Limb (tissue), 2 donors: ENCODE measurements at regions not wholly inside any gene's neighbourhood (a gene's known extent, or its start where the extent isn't known, plus 50 kb on each side); places are given as distances from the start of the nearest gene placed in this dataset.
"Not testable (repeated sequence)": the region's sequence is repeated elsewhere in the genome, so short reads cannot be mapped to it uniquely, and the experiment has no call there.

ENCODE experiments used
- DNase-seq, 2 donors: peaks; one replicate each; pipeline ENCODE4 v3.0.0-alpha.2; 2016; ENCODE audit errors: extremely low spot score in 2 of 2

- no peak for DNase-seq
Measured at GRCh38 chr18:59801576-59801975, 98.2 kb upstream of the PMAIP1 start.

- no peak for DNase-seq
Measured at GRCh38 chr18:59800897-59801296, 98.9 kb upstream of the PMAIP1 start.

DNA sequence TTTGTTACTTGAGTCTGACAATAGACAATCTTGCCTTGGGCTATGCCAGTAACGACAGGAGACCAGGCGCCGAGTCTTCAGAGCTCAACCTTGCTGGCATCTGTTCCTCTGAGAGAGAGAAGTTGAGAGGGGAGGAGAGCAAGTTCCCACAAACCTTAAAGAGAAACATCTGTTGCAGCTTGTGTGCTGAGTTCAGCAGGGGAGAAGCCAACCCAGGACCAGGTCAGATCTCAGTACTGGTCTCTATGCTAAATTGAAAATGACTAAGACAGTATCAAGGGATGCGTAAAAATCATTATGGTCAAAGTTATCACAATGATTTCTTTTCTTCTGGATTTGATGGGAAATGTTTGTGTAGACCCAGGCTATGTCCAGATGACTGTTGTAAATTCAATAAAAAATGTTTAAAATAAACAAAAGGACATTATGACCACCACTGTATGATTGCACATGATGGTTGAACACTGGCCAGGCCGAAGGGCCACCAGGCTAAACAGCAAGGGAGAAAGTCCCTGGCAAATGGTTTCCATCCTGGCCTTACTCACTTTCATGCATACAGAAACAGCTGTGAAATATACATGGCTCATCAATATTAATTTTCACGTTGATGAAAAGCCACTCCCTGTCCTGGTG lies 100.3 kb upstream of the PMAIP1 start:
- no peak for DNase-seq

DNA sequence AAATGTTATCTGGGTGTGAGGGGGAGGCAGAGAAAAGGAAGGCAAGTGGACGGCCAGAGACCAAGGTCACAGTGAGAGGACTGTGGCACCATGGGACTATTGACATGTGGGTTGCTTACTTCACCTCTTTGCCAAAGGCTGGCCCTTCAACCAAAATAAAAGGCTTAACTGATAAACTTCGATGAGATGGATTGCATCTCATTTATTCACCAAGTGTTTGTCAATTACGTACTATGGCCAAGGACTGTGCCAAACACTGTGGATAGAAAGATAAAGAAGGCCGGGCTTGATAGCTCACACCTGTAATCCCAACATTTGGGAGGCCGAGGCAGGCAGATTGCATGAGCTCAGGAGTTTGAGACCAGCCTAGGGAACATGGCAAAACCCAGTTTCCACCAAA lies 98.7 kb upstream of the CCBE1 start:
- no peak for DNase-seq

DNA sequence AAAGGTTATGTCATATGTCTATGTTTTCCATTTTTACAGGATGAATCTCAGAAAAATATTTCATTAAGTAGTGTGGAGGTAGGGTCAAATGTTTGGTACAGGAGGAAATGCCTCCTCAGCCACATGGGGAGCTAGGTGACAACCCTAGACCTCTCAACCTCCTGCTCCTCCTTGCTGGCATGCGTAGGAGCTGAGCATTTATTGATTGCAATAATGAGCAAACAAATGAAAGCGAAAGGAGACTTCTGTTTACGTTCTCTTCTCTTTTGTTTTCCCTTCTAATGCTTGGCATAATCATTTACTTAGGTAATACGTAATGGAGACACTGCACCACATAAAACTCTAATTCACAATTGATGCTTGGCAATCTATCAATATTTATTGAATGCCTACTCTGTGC lies 95.1 kb upstream of the CCBE1 start:
- no peak for DNase-seq

- not testable (repeated sequence) for DNase-seq
Measured at GRCh38 chr18:59790346-59790936, 93.2 kb upstream of the CCBE1 start.

DNA sequence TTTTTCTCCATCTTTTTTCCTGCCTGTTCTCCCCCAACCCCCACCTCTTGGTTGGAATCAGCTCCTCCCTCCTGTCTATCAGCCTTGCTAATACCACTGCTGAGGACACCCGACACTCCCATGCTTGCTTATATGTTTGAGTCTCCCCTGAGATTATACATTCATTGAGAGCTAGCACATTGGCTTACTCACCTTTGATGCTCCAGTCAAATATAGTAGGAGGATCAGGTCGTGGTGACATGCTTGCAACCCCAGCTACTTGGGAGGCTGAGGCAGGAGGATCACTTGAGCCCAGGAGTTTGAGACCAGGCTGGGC lies 91.5 kb upstream of the CCBE1 start:
- no peak for DNase-seq

DNA sequence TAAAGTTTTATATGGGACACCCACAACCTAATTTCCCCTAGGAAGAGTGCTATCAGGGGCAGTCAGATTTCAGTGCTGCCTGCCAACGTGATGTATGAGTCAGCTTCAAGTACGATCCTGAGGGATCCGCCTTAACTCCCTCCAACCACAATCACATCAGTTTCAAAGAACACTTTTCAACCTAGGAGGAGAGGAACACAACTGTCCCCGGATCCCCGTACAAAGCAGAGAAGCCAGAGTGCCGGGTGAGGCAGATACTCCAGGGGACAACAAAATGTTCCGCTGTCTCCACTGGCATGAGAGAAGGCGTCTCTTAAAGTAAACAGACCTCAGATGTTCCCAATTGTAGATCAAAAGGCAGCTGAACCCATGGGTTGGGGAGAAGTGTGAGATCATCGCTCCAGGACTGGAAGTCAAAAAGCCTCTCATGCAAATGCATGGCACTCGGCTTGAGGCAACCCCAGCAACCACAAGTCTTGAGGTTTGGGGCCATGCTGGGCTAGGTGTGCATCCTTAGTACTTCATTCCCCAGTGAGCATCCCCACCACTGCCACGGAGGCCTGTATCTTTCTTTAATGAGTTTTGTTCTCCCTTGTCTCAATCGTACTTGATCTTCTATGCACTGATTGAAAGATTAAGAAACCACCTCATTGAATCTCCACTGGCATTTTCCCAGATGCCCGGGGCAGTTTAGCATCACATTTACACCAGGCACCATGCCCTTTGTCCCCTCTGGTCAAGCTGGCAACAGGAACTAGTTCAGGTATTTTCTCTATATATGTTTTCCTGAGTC lies 91.0 kb upstream of the CCBE1 start:
- DNase-seq: peak in 1 of 2 donors; percentile 16

- no peak for DNase-seq
Measured at GRCh38 chr18:59784694-59785093, 87.5 kb upstream of the CCBE1 start.

DNA sequence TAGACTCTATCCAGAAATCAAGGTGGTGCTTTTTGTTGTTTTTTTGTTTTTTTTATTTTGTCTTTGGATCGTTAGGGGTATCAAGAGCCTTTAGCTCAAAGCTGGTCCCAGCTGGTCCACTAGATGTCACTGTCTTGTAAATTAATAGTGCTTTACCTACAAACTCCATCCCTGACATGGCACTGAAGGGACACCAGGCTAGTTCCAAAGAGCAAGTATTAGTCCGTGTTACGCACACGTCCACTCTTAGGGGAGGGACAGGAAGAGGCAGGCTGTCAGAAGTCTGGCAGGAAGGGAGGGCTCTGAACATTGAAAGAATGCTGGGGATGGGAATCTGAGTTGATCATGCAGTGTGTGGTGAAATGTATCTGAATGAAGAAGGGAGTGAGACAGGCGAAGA lies 85.9 kb upstream of the CCBE1 start:
- peak in 1 of 2 donors; percentile 36 for DNase-seq

DNA sequence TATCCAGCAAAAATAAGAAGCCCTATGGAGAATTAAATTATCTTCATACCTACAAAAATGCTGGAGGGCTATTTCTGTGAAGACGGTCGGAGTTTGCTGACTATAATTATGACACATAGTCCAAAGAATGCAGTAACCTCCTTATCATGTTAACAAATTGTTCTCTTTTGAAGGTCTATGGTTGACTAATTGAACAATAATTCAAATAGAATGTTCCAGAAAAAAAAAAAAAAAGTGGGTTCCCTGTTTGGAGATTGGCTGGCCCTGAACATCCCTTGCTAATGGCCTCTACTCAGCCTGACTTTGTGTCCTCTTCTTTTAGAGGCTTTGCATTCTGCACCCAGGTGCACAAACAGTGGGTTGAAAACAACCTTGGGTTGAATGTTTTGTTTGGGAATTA lies 82.8 kb upstream of the CCBE1 start:
- no peak for DNase-seq

DNA sequence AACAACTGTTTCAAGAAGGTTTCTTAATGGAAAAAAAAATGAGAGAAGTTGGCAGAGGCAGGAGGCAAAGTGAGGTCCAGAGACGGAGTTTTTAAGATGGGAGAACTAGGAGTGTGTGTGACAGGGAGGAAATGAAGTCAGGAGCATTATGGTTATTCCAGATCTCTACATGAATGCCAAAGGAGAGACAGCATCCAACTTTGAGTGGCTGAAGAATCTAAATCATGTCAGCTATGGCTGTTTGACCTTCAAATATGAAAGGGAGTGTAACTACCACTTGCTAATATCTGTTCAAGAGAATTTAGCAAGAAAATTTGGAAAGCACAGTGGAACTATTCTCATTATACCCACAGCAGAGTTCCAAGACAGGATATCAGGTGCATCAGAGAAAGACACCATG lies 81.2 kb upstream of the CCBE1 start:
- no peak for DNase-seq

- DNase-seq: no peak
Measured at GRCh38 chr18:59777636-59778035, 80.4 kb upstream of the CCBE1 start.

DNA sequence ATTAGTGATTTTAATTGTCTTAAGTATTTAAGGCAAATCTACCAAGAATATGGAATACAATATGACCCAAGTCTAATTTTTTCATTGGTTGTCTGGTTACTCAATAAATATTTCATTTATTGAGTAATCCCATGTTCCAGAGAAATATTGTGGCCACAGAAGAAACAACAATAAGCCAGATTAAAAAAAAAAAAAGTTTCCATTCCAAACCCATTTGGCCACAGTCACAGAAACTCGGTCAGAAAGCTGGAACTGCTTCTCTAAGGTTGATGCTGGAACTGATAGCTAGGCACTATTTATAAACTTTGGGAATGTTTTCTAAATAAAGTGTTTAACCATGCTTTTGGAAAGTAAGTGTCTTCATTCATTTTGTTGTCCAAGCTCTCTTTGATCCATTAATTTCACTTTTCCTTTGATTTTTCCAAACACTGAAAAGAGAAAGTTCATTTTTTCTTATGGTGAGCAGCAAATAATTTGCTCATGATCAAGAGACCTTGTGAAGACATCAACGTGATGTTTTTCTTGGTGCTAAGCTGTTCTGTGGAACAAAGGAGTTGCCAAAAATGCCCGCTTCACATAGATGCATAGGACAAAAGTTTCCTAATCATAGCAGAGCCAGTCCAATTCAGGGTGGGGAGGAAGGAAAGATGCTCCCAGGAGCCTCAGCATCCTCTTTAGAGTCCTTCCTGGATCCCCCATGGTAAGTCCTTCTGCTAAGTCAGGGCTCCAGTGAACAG lies 72.1 kb upstream of the CCBE1 start:
- no peak for DNase-seq

DNA sequence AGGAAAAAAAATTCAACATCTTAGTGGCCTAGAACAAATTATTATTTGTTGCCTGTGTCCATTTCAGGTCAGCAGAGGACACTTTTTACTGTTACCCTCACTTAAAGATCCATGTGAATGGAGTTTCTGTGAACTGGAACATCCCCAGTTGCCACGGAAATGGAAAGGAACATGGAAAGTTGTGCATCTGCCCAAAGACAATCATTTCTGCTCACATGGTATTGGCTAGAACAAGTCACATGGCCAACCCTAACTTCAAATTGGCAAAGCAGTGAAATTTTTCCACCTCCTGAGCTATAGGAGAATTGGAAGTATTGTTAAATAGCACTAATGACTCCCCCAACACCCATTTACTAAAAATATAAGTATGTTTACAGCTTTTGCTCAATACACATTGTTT lies 71.2 kb upstream of the CCBE1 start:
- DNase-seq: no peak

- no peak for DNase-seq
Measured at GRCh38 chr18:59767732-59768131, 70.5 kb upstream of the CCBE1 start.

GRCh38 chr18:59765343-59765742 lies 68.1 kb upstream of the CCBE1 start:
- no peak for DNase-seq

DNA sequence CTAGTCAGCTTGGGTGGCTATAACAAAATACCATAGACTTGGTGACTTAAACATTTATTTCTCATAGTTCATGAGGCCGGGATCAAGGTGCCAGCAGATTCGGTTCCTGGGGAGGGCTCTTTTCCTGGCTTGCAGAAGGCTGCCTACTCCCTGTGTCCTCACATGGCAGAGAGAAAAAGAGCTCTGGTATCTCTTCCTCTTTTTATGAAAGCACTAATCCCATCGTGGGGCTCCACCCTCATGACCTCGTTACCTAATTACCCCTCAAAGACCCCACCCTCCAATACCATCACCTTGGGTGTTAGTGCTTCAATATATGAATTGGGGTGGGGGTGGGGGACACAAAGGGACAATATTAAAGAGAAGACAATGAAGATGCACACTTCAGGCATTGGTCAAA lies 67.1 kb upstream of the CCBE1 start:
- DNase-seq: no peak

GRCh38 chr18:59763541-59764136 lies 66.4 kb upstream of the CCBE1 start:
- DNase-seq: no peak

GRCh38 chr18:59760619-59761600 lies 63.7 kb upstream of the CCBE1 start:
- DNase-seq: no peak

GRCh38 chr18:59760212-59760611 lies 63.0 kb upstream of the CCBE1 start:
- DNase-seq: no peak
